Fibroblast of skin of abdomen (primary cell): ENCODE measurements at regions not wholly inside any gene's neighbourhood (a gene's known extent, or its start where the extent isn't known, plus 50 kb on each side); places are given as distances from the start of the nearest gene placed in this dataset.
A peak's percentile ranks its signal among the peaks of the same experiment; 100 is the strongest.

Source experiments
- DNase-seq: peaks from one replicate; pipeline ENCODE4 v3.0.0-alpha.2; 2013

GRCh38 chr6:138580040-138580439 lies 80.7 kb upstream of the NHSL1 start:
- no peak for DNase-seq

- DNase-seq, result no peak
Measured at GRCh38 chr6:138580801-138581200, 81.5 kb upstream of the NHSL1 start.

GRCh38 chr6:138582573-138582972 lies 83.3 kb upstream of the NHSL1 start:
- DNase-seq, result no peak

GRCh38 chr6:138586638-138587037 lies 87.3 kb upstream of the NHSL1 start:
- DNase-seq, result no peak

- peak; percentile 72 for DNase-seq
Measured at GRCh38 chr6:138588805-138589434, 89.6 kb upstream of the NHSL1 start.

GRCh38 chr6:138590796-138591709 lies 91.8 kb upstream of the NHSL1 start:
- DNase-seq, result peak; percentile 72

GRCh38 chr6:138592749-138593123 lies 93.4 kb upstream of the NHSL1 start:
- no peak for DNase-seq

GRCh38 chr6:138593124-138593877 lies 94.0 kb upstream of the NHSL1 start:
- peak; percentile 95 for DNase-seq

- DNase-seq, result no peak
Measured at GRCh38 chr6:138593909-138594757, 94.8 kb upstream of the NHSL1 start.

- DNase-seq, result no peak
Measured at GRCh38 chr6:138594758-138595140, 95.5 kb upstream of the NHSL1 start.

GRCh38 chr6:138596126-138596525 lies 96.8 kb upstream of the NHSL1 start:
- DNase-seq, result no peak

GRCh38 chr6:138596591-138596990 lies 97.3 kb upstream of the NHSL1 start:
- no peak for DNase-seq

- peak; percentile 41 for DNase-seq
Measured at GRCh38 chr6:138597336-138597735, 98.0 kb upstream of the NHSL1 start.

GRCh38 chr6:138598562-138599173 lies 99.4 kb upstream of the NHSL1 start:
- DNase-seq, result no peak

GRCh38 chr6:138600261-138600660 lies 101.0 kb upstream of the NHSL1 start:
- DNase-seq, result no peak

GRCh38 chr6:138600726-138601125 lies 101.4 kb upstream of the NHSL1 start:
- DNase-seq, result peak; percentile 68

GRCh38 chr6:138601128-138601527 lies 101.8 kb upstream of the NHSL1 start:
- no peak for DNase-seq

GRCh38 chr6:138605958-138606357 lies 106.7 kb upstream of the NHSL1 start:
- no peak for DNase-seq

- no peak for DNase-seq
Measured at GRCh38 chr6:138607478-138608433, 108.5 kb upstream of the NHSL1 start.

GRCh38 chr6:138608896-138609295 lies 109.6 kb upstream of the NHSL1 start:
- DNase-seq, result no peak
